Stimulated activated CD8-positive, alpha-beta memory T cell treated with anti-CD3 and anti-CD28 coated beads, Interleukin-12 subunit alpha, Interleukin-12 subunit beta, amount 100 ng/mL, for 4 hours (primary cell): ENCODE measurements at regions not wholly inside any gene's neighbourhood (a gene's known extent, or its start where the extent isn't known, plus 50 kb on each side); places are given as distances from the start of the nearest gene placed in this dataset.
"Not testable (repeated sequence)": the region's sequence is repeated elsewhere in the genome, so short reads cannot be mapped to it uniquely, and the experiment has no call there.

ENCODE experiments used
- DNase-seq: peaks from one replicate; pipeline ENCODE4 v3.0.0-alpha.2; 2020; ENCODE audit warnings: low read depth

DNA sequence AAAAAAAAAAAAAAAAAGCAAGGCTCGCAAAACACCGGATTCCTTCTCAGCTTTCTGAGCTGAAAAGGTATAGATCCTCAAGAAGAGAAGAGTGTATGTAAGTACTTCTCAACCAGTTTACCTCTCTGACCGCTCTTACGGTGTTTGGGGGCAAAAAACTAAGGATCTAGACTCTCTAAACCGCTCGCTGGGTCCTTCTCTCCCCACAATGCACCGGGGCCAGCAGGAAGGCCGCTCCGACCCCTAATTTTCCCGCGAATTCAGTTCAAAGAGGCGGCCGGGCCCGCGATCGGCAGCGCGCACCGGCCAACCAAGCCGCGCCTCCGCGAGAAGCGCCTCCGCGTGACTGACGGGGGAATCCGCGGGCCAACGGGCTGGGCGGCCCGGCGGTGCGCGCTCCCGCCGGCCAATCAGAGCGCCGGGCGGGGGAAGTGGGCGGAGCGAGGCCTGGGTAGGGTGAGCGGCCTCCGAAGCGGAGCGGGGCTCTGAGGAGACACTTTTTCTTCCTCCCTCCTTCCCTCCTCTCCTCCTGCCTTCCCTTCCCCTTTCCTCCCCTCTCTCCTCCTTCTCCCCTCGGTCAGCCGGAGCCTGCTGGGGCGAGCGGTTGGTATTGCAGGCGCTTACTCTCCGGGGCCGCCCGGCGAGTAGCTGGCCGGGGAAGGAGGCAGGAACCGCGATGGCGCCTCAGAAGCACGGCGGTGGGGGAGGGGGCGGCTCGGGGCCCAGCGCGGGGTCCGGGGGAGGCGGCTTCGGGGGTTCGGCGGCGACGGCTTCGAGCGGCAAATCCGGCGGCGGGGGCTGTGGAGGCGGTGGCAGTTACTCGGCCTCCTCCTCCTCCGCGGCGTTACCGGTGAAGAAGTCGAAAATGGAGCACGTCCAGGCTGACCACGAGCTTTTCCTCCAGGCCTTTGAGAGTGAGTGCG, 93.0 kb downstream of the CRLF3 start:
- peak; percentile 78 for DNase-seq

DNA sequence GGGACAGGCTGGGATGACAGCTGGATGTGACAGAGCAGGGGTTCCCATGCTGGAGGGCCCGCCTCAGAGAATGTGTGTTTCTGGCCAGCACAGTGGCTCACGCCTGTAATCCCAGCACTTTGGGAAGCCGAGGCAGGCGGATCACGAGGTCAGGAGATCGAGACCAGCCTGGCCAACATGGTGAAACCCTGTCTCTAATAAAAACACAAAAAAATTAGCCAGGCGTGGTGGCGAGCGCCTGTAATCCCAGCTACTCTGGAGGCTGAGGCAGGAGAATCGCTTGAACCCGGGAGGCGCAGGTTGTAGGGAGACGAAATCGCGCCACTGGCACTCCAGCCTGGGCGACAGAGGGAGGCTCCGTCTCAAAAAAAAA, 93.7 kb downstream of the CRLF3 start:
- not testable (repeated sequence) for DNase-seq

GRCh38 chr17:30730171-30730836, 94.2 kb downstream of the CRLF3 start:
- DNase-seq: not testable (repeated sequence)

GRCh38 chr17:30729471-30730170, 94.9 kb downstream of the CRLF3 start:
- DNase-seq: not testable (repeated sequence)

DNA sequence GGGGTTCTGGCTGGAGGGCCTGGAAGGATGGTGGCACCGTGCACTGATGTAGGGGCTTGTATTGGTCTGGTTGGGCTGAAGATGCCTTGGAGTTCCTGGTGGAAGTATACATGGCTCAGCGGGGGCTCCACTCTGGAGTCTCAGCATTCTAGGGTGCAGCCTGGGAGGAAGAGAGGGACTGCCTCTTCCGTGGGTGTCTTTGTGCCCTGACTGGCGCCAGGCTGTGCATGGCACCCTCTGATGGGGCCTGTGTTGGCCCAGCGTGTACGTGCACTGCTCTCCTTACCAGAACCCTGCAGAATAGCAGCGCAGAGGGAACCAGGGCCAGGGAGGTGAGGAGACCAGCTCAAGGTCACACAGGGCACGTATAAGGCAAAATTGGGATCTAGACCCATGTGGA, 97.0 kb downstream of the CRLF3 start:
- DNase-seq: not testable (repeated sequence)

DNA sequence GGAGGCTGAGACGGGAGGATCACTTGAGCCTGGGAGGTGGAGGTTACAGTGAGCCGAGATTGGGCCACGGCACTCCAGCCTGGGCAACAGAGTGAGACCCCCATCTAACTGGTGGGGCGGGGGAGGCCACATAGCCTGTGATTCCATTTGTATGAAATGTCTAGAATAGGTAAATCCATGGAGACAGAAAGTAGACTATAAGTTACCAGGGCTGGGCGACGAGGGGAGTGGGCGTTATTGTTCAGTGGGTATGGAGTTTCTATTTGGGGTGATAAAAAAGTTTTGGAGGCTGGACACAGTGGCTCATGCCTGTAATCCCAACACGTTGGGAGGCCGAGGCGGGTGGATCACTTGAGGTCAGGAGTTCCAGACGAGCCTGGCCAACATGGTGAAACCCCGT, 97.8 kb downstream of the CRLF3 start:
- DNase-seq: not testable (repeated sequence)

DNA sequence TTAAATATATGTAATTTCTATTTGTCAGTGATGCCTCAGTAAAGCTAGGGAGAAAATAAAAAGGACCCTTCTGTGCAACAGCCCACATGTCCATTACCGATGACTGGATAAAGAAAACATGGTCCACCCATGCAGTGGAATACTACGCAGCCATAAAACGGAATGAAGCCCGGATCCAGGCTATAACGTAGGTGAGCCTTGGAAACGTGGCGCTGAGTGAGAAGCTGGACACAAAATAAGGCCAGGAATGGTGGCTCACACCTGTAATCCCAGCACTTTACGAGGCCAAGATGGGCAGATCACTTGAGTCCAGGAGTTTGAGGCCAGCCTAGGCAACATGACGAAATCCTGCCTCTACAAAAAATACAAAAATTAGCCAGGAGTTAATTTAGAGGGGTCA, 98.2 kb downstream of the CRLF3 start:
- not testable (repeated sequence) for DNase-seq

GRCh38 chr17:30724034-30724650, 100.3 kb downstream of the CRLF3 start:
- not testable (repeated sequence) for DNase-seq

DNA sequence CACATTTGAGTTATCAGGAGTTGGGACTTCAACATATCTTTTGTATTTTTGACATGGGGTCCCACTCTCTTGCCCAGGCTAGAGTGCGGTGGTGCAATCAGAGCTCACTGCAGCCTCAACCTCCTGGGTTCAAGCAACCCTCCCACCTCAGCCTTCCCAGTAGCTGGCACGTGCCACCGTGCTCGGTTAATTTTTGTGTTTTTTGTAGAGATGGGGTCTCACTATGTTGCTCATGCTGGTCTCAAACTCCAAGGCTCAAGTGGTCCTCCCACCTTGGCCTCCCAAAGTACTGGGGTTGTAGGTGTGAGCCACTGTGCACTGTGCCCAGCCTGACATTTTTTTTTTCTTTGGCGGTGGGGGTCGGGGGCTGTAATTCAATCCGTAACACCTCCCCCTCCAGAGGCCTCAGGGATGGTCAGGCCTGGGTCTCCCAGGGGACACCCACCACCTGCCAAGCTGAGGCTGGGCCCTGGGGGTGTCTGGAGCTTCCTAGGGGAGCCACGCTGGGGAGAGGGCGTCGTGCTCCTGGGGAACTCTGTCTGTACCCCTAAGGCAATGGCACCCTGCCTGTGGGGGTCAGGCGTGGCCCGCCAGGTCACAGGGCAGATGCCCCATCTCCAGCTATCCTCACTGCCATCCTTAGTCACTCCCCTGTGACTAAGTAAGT, 102.2 kb downstream of the CRLF3 start:
- not testable (repeated sequence) for DNase-seq

DNA sequence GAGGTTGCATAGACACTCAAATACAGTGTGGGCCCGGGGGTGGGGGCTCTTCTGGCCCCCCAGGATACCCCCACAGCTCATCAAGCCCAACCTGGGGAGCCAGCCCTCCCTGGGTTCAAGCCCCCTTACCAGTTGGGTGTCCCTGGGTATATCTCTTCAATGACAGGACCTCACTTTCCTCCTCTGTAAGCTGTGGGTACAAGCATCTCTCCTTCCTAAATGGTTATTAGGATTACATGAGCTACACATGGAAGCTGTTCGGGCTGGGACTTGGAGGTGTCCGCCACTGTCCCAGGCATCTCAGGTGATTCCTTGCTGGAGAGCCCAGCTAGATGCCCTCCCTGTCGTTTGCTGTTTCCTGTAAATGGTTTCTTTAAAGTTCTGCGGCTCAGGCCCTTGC, 103.5 kb downstream of the CRLF3 start:
- DNase-seq: not testable (repeated sequence)

- no peak for DNase-seq
These were observed 104.5 kb downstream of the CRLF3 start for GRCh38 chr17:30720013-30720471.

DNA sequence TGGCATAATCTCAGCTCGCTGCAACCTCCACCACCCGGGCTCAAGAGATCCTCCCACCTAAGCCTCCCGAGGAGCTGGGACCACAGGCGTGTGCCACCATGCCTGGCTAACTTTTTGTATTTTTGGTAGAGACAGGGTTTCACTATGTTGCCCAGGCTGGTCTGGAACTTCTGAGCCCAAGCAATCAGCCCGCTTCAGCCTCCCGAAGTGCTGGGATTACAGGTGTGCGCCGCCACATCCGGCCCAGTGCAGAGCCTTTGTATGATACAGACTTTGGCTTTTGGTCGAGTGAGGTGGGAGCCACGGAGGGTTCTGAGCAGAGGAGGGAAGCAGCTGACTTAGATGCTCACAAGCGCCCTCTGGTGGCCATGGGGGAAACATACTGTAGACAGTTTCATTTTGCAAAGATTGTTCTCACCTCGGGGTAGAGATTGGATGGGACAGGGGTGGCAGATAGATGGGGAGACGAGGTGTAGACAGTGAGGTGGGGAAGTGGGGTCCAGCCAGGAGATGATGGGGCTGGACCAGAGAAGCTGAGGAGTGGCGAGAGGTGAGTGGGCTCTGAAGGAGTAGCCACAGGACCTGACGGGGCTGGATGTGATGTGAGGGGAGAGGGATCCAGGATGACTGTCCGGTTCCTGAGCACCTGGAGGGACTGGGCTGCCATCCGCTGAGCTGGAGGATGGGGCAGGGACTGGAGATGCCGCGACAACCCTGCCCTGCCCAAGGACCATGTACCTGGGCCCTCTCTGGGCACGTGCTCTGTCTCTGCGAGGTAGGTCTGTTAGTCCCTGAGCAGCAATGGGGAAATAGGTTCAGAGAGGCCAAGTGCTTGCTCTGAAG, 105.1 kb downstream of the CRLF3 start:
- peak; percentile 48 for DNase-seq

DNA sequence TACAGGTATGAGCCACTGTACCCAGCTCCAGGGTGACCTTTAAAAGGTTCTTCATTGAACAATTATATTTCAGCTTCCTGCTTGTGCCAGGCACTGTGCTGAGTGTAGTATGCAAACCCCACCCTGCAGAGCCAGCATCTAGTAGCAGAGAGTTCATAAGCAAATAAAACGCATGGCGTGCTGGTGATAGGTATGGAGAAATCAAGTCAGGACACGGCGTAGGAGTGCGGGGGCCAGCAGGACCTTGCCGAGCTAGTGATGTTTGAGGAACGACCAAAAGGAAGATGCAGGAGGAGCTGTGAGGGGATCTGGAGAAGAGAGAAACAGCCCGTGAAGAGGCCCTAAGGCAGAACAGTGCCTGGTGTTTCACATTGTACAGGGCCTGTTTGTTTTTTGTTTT, 105.8 kb downstream of the CRLF3 start:
- not testable (repeated sequence) for DNase-seq

- not testable (repeated sequence) for DNase-seq
These were observed 106.4 kb downstream of the CRLF3 start for GRCh38 chr17:30718099-30718447.

GRCh38 chr17:30717291-30718098, 107.0 kb downstream of the CRLF3 start:
- DNase-seq: no peak

DNA sequence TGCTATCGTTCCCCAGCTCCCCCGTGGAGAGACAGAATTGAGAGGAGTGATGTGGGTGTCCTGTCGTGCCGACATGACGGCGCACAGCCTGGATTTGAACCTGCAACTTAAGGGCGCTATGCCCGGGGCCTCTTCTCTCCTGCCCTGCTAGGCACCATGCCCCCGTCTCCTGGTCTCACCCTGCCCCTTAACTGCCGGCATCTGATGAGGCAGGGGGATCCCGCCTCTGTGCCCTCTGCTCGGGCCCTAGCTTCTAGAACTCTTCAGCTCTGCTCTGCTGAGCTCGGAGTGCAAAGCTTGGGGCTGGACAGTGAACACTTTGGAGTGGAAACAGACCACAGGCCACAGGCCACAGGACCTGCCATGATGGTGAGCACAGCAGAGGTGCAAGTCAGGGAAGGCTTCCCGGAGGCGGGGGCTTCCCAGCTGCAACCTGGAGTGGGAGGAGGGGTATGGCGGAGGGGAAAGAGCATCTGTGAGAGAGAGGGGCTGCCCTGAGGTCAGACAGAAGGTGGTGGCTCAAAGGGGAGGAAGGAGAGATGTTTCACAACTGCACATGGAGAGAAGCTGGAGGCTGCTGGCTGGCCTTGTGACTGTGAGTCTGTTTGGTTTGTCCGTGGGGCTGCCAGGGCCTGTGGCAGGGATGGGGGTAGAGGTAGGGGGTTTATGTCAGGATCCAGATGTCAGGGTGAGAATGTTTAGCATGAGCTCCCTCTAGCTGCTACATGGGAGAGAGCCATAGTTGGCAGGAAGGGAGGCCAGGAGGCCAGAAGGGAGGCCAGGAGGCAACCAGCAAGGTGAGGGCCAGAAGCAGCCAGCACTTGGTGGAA, 107.8 kb downstream of the CRLF3 start:
- DNase-seq: no peak

GRCh38 chr17:30714825-30715622, 109.5 kb downstream of the CRLF3 start:
- not testable (repeated sequence) for DNase-seq

GRCh38 chr17:30713805-30714204, 110.7 kb downstream of the CRLF3 start:
- DNase-seq: not testable (repeated sequence)
